ENCODE measurements at regions not wholly inside any gene's neighbourhood (a gene's known extent, or its start where the extent isn't known, plus 50 kb on each side); places are given as distances from the start of the nearest gene placed in this dataset.
"Not testable (repeated sequence)": the region's sequence is repeated elsewhere in the genome, so short reads cannot be mapped to it uniquely, and the experiment has no call there.

GRCh38 chr4:152051332-152051731 lies 290.5 kb upstream of the GATB start:
- not testable (repeated sequence) for DNase-seq

DNA sequence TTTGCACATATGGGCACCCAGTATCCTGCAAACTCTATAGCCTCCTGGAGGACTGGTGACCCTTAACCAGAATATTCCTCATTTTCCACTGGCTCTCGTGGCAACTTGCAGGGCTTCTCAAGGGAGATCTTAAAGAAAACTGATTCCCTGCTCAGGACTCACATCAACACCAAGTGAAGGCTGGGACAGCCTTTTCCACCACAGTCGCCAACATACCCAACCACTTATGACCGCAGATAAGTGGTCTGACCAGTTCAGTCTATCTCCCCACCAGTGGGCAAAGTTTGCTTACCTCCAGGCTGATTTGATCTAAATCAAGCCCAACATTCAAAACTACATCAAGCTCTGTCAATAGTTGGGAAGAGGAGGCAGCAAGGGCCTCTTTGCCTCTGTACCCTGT lies 289.3 kb upstream of the GATB start:
- no peak for DNase-seq

- DNase-seq: no peak
Observed at GRCh38 chr4:152047451-152047850, 286.6 kb upstream of the GATB start.

GRCh38 chr4:152045807-152046571 lies 285.2 kb upstream of the GATB start:
- peak; percentile 58 for DNase-seq

- no peak for DNase-seq
Observed at GRCh38 chr4:152045449-152045806, 284.6 kb upstream of the GATB start.

- DNase-seq: no peak
Observed at GRCh38 chr4:152044331-152045036, 283.7 kb upstream of the GATB start.

DNA sequence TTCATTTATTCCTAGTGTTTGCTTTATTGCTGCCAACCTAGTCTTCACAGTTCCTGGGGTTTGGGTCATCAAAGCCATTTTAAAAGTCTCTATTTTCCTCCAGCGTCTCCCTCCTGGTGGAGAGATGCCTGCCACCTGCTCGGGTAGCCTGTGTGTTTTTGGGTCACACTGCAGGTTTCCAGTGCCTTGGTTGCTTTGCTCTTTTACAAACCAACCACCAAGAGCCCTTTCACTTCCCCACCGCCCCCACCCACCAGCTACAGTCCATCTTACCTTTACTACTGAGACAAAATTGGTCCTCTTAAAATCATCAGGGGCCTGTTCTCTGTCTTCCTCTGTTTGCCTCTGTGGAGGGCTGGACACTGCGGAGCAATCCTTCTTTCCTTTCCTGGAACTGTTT lies 280.5 kb upstream of the GATB start:
- DNase-seq: no peak

GRCh38 chr4:152039691-152040090 lies 278.9 kb upstream of the GATB start:
- no peak for DNase-seq

DNA sequence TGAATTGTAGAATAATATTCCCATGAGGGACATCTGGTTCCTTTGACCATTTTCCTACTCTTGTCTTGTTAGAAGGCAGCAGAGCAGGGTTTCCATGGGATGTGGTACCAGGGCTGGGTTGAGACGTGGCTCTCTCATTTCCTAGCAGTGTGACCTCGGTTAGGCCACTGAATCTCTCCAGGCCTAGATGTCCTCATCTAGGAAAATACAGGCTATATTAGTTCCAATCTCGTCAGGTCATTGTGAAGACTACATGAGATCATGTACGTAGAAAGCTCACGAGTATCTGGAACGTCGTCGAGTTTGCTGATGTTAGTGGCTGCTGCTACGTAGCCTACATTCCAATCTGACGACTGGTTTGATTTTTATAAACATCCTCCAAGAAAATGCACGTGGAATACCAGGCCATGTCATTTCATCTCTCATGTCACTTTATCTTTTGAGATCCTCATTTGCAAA lies 278.2 kb upstream of the GATB start:
- DNase-seq: no peak

DNA sequence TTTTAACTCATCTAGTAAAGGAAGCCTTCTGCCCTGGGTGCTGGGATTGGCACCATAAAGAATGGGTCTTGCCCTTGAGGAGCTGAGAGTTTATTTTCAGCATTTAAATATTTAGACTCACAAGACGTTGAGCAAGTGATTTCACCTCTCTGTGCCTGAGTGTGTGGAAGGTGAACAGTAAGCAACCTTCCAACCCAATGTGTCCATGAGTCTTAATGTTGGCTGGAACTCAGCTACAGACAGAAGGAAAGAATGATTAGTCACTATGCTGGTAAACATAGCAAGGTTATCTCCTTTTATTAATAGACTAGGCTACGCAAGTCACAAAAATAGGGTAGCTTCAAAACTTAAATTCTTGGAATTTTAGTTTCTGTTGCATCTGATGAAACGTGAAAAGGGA lies 277.4 kb upstream of the GATB start:
- no peak for DNase-seq

- DNase-seq: no peak
Observed at GRCh38 chr4:152037435-152037834, 276.6 kb upstream of the GATB start.

DNA sequence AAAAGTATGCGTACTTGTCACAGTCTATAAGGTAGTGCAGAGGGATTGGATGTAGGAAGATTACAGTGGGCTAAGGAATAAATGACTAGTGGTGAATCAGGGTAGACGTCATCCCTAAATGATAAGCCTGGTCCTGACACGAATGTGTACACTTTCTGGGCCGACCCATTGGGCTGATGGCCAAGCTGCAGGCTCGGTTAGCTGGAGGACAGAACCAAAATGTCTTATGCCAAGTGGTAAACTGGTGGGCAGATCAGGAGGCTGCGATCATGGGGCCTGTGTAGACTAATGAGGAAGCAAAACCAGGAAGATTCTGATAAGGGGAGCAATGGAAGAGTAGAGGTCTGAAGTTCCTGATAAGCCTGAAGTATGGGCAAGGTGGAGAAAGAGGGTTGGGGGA lies 272.8 kb upstream of the GATB start:
- no peak for DNase-seq

DNA sequence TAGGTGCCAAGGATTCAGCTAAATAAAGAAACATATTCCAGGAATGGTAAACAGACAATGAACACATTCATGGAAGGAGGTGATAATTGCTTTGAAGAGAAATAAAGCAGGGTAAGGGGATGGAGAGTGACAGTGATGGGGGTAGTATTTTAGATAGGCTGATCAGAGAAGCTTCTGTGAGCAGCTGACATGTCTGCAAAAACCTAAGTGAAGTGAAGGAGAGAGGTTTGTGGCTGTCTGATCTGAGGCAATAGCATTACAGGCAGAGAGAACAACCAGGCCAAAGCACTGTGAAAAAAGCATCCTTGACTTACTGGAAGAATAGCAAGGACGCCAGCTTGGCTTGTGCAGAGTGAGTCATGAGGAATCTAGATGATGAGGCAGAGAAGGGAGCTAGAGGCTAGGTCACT lies 271.9 kb upstream of the GATB start:
- no peak for DNase-seq

GRCh38 chr4:152029631-152030030 lies 268.8 kb upstream of the GATB start:
- no peak for DNase-seq

- DNase-seq: no peak
Observed at GRCh38 chr4:152028131-152028530, 267.3 kb upstream of the GATB start.

GRCh38 chr4:152024881-152025280 lies 264.1 kb upstream of the GATB start:
- no peak for DNase-seq

DNA sequence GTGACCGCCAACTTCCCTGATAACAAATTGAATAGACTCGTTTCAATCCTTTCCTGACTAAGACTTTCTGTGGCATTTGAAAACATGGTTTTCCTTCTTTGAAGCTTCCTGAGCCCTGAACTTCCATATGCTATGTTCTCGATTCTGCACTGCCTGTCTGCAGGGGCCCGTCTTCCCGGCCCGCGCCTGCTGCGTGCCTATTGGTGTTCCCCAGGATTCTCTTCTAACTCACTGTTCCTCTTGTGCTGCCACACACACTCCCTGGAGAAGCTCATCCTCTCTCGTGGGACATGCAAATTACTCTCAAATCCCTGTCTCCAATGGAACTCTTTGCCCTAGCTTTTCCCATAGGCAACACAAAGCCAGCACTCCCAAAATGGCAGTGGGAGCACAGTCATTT lies 262.9 kb upstream of the GATB start:
- DNase-seq: no peak

DNA sequence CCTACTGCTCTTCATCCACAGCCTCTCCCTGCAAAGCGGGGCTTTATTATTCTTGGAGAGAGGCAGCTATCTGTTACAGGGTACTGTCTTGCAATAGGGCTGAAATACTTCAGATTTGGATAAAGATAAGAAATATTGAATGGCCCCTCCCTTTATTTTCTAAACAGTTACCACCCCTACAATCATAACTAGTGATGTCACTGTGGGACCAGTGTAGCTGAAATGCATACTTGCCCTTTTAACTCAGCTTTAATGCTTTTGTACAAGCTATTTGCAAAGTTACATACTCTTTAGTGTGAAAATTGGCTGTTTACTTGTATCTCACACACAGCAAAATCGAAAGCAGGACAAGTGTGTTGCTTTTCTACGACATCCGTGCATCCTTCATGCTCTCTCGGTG lies 261.7 kb upstream of the GATB start:
- no peak for DNase-seq

- DNase-seq: no peak
Observed at GRCh38 chr4:152021788-152022438, 261.1 kb upstream of the GATB start.

GRCh38 chr4:152020073-152020472 lies 259.3 kb upstream of the GATB start:
- no peak for DNase-seq

DNA sequence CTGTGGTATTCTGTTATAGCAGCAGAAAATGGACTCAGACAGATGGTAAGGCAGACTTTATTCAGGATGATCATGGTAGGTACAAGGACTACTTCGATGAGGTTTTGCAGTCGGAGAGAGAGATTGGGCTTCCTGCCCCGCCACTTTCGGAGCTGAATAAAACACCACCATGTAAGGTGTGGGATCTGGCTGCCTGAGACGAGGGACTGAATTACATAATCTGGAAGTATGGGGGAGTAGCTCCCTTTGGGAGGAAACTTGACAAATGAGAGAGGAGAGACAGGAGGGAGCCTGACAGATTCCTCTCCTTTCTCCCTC lies 255.5 kb upstream of the GATB start:
- DNase-seq: no peak

GRCh38 chr4:152015597-152016302 lies 254.9 kb upstream of the GATB start:
- DNase-seq: no peak

DNA sequence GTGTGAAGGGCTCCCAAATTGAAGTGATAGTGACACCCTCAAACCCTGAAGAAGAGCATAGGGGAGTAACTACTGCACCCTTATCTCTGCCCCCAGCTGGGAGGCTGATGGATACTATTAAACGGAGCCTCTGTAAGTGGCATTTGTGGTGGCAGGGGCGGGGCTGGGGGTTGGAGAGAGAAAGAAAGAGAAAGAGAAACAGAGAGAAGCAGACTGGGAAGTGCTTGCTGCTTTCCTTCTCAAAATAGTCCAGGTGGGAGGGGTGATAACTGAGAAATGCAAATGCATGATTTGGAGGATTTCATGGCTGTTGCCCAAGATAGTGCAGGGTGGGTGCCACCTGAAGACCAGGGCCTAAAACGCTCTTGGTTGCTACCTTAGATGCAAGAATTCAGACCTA lies 253.5 kb upstream of the GATB start:
- no peak for DNase-seq

DNA sequence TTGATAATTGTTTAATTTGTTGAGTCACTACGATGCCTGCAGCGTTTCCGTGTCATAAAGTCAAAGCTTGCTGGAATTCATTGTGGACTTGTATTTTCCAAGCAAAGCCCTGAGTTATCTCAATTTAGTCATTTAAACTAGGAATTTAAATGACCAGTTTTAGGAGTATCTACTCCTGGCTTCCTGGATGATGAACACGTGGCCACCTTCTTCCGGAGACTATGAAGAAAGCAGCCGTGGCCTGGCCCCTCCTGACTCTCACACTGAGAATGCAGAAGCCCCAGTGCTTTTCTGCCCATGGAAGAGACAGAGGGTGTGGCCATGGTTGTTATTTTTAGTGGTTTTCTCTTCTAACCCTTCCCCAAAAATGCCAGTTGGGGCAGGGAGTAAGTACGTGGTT lies 250.7 kb upstream of the GATB start:
- DNase-seq: no peak
